Body of pancreas (tissue), 4 donors: ENCODE measurements at regions not wholly inside any gene's neighbourhood (a gene's known extent, or its start where the extent isn't known, plus 50 kb on each side); places are given as distances from the start of the nearest gene placed in this dataset.
"Not testable (repeated sequence)": the region's sequence is repeated elsewhere in the genome, so short reads cannot be mapped to it uniquely, and the experiment has no call there.

Experiments used
- ATAC-seq: fragments of 150-250 bp; one replicate; pipeline ENCODE4 v1.9.1; 2016
- DNase-seq, 4 donors: peaks; one replicate each; pipeline ENCODE4 v3.0.0-alpha.2; 2019
- H3K27ac ChIP-seq, 4 donors: fragments of 200-600 bp; sonication (generic); 1 replicate in 3 of 4; 2 replicates in 1 of 4; pipeline versions ENCODE4 v1.5.1 to v1.6.1; 2016 to 2019; ENCODE audit warnings: mild to moderate bottlenecking in 1 of 4, mixed read lengths in 1 of 4, moderate library complexity in 1 of 4
- H3K27me3 ChIP-seq, 2 donors: fragments of 200-600 bp; sonication (generic); one replicate each; pipeline ENCODE4 v1.6.0; 2016; ENCODE audit warnings: mild to moderate bottlenecking in 1 of 2
- H3K36me3 ChIP-seq, 2 donors: fragments of 200-600 bp; sonication (generic); replicated peaks in 1 of 2; 2 replicates each; pipeline ENCODE4 v1.5.1; 2016; ENCODE audit warnings: low read depth in 2 of 2; ENCODE audit not compliant: insufficient read depth in 1 of 2
- H3K4me1 ChIP-seq: fragments of 200-600 bp; sonication (generic); one replicate; pipeline ENCODE4 v1.6.0; 2016
- H3K4me3 ChIP-seq, 2 donors: fragments of 200-600 bp; sonication (generic); 1 replicate in 1 of 2; 2 replicates in 1 of 2; pipeline ENCODE4 v1.5.1; 2016 to 2019
- H3K9me3 ChIP-seq, 3 donors: fragments of 200-600 bp; sonication (generic); 1 replicate in 2 of 3; 2 replicates in 1 of 3; pipeline ENCODE4 v1.5.1; 2016
- CTCF ChIP-seq, 7 experiments: fragments of 450-650 bp in 4 of 7; fragments of 200-600 bp in 3 of 7; sonication (generic) in 3 of 7; IDR thresholded peaks; one replicate each; pipeline ENCODE4 v1.5.1; 2016 to 2019; ENCODE audit warnings: antibody characterized with exemption in 7 of 7
- POLR2A ChIP-seq, 3 donors: fragments of 450-650 bp; IDR thresholded peaks; one replicate each; pipeline ENCODE4 v1.6.1; 2016; ENCODE audit warnings: antibody characterized with exemption in 3 of 3, mild to moderate bottlenecking in 2 of 3
- WGBS, 2 donors: methylation state at CpG; one replicate each; pipeline ENCODE4 v1.1.5; 2017; 5-methylcytosine and 5-hydroxymethylcytosine counted together
- intact Hi-C: fragments of 100-400 bp; cut with DNase I; formaldehyde crosslinking; loops from one replicate; pipeline ENCODE4 v1.15.1; 2023

GRCh38 chr2:225761396-225761795 is 361.9 kb downstream of the NYAP2 start:
- ATAC-seq (no peak), DNase-seq (no peak)
- H3K36me3 ChIP-seq, result no peaks in the 10 kb centered on the region
- H3K4me1 ChIP-seq, result no peaks in the 10 kb centered on the region
- no peak overlapping the region for H3K4me3 ChIP-seq
- intact Hi-C loops, result no loop called here
- no peak for TF ChIP-seq POLR2A (IDR thresholded peaks at IDR 0.05)
- TF ChIP-seq CTCF (IDR thresholded peaks at IDR 0.05), result no peak
- no peak overlapping the region for H3K27ac ChIP-seq
- 79 to 93% methylated on average over 2 of the region's 2 CpGs for WGBS, 2 donors
- no peaks in the 10 kb centered on the region for H3K9me3 ChIP-seq
- H3K27me3 ChIP-seq, result no peaks in the 10 kb centered on the region

DNA sequence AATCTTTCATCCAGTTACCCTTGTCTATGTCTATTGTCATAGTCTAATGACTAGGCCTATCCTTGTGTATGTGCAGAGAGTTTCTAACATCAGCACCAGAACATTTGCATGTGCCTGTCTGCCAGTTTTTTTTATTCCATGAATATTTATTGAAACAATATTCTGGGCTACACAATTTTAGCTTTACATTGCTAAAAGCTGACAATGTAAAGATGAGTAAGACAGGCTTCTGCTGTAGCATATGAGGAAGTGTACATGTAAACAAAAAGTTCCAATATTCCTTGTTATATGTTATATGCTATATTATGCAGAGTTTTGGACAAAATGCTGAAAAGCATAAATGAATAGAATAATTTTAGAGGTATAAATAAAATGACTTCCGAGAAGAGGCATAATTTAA is 357.7 kb downstream of the NYAP2 start:
- H3K27me3 ChIP-seq, result no peaks in the 10 kb centered on the region
- H3K4me3 ChIP-seq, result no peak overlapping the region
- H3K27ac ChIP-seq, result no peak overlapping the region
- 79 to 80% methylated on average over 1 of the region's 1 CpG for WGBS, 2 donors
- no peaks in the 10 kb centered on the region for H3K4me1 ChIP-seq
- no peak for TF ChIP-seq POLR2A (IDR thresholded peaks at IDR 0.05)
- TF ChIP-seq CTCF (IDR thresholded peaks at IDR 0.05), result no peak
- no peaks in the 10 kb centered on the region for H3K36me3 ChIP-seq
- no peak for ATAC-seq
- DNase-seq, result no peak
- intact Hi-C loops, result no loop called here
- H3K9me3 ChIP-seq, result no peaks in the 10 kb centered on the region

GRCh38 chr2:225756198-225756597 is 356.7 kb downstream of the NYAP2 start:
- Histone ChIP-seq H3K9me3 (no peaks in the 10 kb centered on the region), H3K4me1 (no peaks in the 10 kb centered on the region), H3K27ac (no peak overlapping the region), H3K27me3 (no peaks in the 10 kb centered on the region), H3K36me3 (no peaks in the 10 kb centered on the region), H3K4me3 (no peak overlapping the region)
- intact Hi-C loops, result no loop called here
- DNase-seq, result no peak
- 39 to 43% methylated on average over 4 of the region's 4 CpGs for WGBS, 2 donors
- TF ChIP-seq CTCF (IDR thresholded peaks at IDR 0.05) (no peak), POLR2A (IDR thresholded peaks at IDR 0.05) (no peak)
- ATAC-seq, result no peak

DNA sequence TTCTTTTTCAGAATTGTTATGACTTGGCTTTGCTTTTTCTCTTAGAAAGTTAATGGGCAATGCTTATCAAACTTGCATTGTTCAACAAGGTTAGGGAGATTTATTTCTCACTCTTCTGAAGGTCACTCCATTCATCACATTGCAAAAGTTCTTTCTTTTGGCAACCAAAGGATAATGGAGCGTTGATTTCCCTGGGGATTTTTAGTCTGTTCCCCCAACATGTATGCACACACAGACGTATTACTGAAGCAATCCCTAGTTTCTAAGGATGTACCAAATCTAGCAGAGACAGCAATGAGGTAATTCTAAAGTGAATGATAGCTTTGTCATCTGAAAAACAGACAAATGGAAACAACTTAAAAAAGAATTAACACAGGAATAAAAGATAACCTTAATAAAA is 349.1 kb downstream of the NYAP2 start:
- Histone ChIP-seq H3K36me3 (no peaks in the 10 kb centered on the region), H3K27me3 (no peaks in the 10 kb centered on the region), H3K4me1 (no peaks in the 10 kb centered on the region), H3K4me3 (no peak overlapping the region), H3K27ac (no peak overlapping the region), H3K9me3 (no peaks in the 10 kb centered on the region)
- ATAC-seq (no peak), DNase-seq (no peak)
- 51 to 52% methylated on average over 2 of the region's 2 CpGs for WGBS, 2 donors
- intact Hi-C loops, result no loop called here
- no peak for TF ChIP-seq POLR2A (IDR thresholded peaks at IDR 0.05)
- TF ChIP-seq CTCF (IDR thresholded peaks at IDR 0.05), result no peak

DNA sequence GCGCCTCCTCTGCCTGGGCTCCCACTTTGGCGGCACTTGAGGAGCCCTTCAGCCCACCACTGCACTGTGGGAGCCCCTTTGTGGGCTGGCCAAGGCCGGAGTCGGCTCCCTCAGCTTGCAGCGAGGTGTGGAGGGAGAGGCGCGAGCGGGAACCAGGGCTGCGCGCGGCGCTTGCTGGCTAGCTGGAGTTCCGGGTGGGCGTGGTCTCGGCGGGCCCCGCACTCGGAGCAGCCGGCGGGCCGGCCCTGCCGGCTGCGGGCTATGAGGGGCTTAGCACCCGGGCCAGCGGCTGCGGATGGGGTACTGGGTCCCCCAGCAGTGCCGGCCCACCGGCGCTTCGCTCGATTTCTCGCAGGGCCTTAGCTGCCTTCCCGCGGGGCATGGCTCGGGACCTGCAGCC is 344.5 kb downstream of the NYAP2 start:
- WGBS, 2 donors, result 85 to 90% methylated on average over 5 to 31 of the region's 35 CpGs
- intact Hi-C loops, DNase-seq: not testable (repeated sequence)

More for the DNA sequence above, 344.5 kb downstream of the NYAP2 start:
- not testable (repeated sequence) for H3K4me3 ChIP-seq, H3K36me3 ChIP-seq, H3K27ac ChIP-seq, H3K4me1 ChIP-seq, H3K9me3 ChIP-seq, H3K27me3 ChIP-seq, ATAC-seq
